ENCODE measurements at regions not wholly inside any gene's neighbourhood (a gene's known extent, or its start where the extent isn't known, plus 50 kb on each side); places are given as distances from the start of the nearest gene placed in this dataset.

DNA sequence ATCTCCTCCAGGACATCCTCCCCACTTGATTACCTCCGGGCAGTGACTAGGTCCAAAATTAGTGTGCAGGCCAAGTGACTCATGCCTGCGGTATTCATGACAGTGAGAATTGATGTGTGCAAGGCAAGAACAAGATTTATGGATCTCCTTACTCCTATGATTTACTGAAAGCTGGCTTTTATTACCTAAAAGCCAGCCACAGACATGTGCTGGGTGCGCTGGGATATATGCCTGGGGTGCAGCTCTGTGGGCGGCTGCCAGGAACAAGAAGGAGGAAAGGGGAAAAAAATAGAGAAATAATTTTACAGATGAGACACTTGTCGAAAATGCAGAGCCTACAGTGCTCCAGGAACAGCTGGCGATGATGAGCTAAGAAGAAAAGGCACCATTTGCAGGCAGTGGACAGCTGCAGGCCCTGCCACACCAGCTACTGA is 359.3 kb downstream of the CMPK2 start:
- no peak for TF ChIP-seq CTCF (conservative IDR thresholded peaks at IDR 0.05)
- no peak for TF ChIP-seq ZFX (IDR thresholded peaks at IDR 0.05)
